SK-N-SH (cell line): ENCODE measurements at regions not wholly inside any gene's neighbourhood (a gene's known extent, or its start where the extent isn't known, plus 50 kb on each side); places are given as distances from the start of the nearest gene placed in this dataset.

Source experiments
- CTCF ChIA-PET: fragments of 300-600, 350-600 bp; formaldehyde crosslinking; extraction: SDS; loops from one replicate; lab custom pipeline; 2021; lab: Yijun Ruan, JAX
- POLR2A ChIA-PET: fragments of 350-600 bp; sonication (Branson Sonifier 250); formaldehyde crosslinking; extraction: SDS; loops from one replicate; lab custom pipeline; 2020; ENCODE audit warnings: antibody characterized with exemption, inconsistent platforms; lab: Yijun Ruan, JAX
- DNase-seq: peaks from one replicate; pipeline ENCODE4 v3.0.0; 2012
- H2AFZ ChIP-seq: fragments of 200-600 bp; sonication (generic); 2 replicates; pipeline ENCODE4 v1.8.1; 2016; ENCODE audit warnings: antibody characterized with exemption, mild to moderate bottlenecking, low read depth
- H3F3A ChIP-seq: fragments of 200-600 bp; sonication (generic); replicated peaks from 2 replicates; pipeline ENCODE3; 2016; ENCODE audit warnings: antibody characterized with exemption, mild to moderate bottlenecking; ENCODE audit not compliant: insufficient read depth
- H3K27ac ChIP-seq, 2 experiments: fragments of 200-500 bp in 1 of 2; fragments of 200-600 bp in 1 of 2; sonication (Bioruptor generic) in 1 of 2; sonication (generic), shearing (Covaris generic) in 1 of 2; 2 replicates each; pipeline versions ENCODE4 v1.5.1 to v1.6.1; 2014 to 2016; ENCODE audit warnings: low read depth in 2 of 2, inconsistent platforms in 1 of 2, low read length in 1 of 2, mild to moderate bottlenecking in 1 of 2, mixed read lengths in 1 of 2
- H3K27me3 ChIP-seq: fragments of 200-600 bp; sonication (generic), shearing (Covaris generic); 2 replicates; pipeline ENCODE4 v1.6.1; 2016; ENCODE audit warnings: mixed run types; ENCODE audit not compliant: insufficient read depth
- H3K36me3 ChIP-seq, 2 experiments: fragments of 200-500 bp in 1 of 2; fragments of 200-600 bp in 1 of 2; sonication (Bioruptor generic) in 1 of 2; sonication (generic) in 1 of 2; replicated peaks in 1 of 2; 2 replicates each; pipeline versions ENCODE3 to v1.5.1; 2014 to 2016; ENCODE audit warnings: low read length in 1 of 2, mild to moderate bottlenecking in 1 of 2; ENCODE audit not compliant: insufficient read depth in 2 of 2, control insufficient read depth in 1 of 2
- H3K4me1 ChIP-seq, 2 experiments: fragments of 200-500 bp in 1 of 2; fragments of 200-600 bp in 1 of 2; sonication (Bioruptor generic) in 1 of 2; sonication (generic), shearing (Covaris generic) in 1 of 2; 2 replicates each; pipeline versions ENCODE4 v1.5.1 to v1.6.1; 2014 to 2016; ENCODE audit warnings: low read depth in 1 of 2, low read length in 1 of 2, mixed run types in 1 of 2; ENCODE audit not compliant: insufficient read depth in 2 of 2, control insufficient read depth in 1 of 2
- H3K4me2 ChIP-seq: fragments of 200-600 bp; sonication (generic), shearing (Covaris generic); 2 replicates; pipeline ENCODE4 v1.6.1; 2017; ENCODE audit warnings: mixed run types
- H3K4me3 ChIP-seq, 2 experiments: fragments of 200-500 bp in 1 of 2; fragments of 200-600 bp in 1 of 2; sonication (Bioruptor generic) in 1 of 2; sonication (generic), shearing (Covaris generic) in 1 of 2; 2 replicates each; pipeline versions ENCODE4 v1.5.1 to v1.8.1; 2014 to 2016; ENCODE audit warnings: low read depth in 2 of 2, inconsistent platforms in 1 of 2, low read length in 1 of 2, mild to moderate bottlenecking in 1 of 2, mixed read lengths in 1 of 2, moderate library complexity in 1 of 2
- H3K79me2 ChIP-seq: fragments of 200-600 bp; sonication (generic); 2 replicates; pipeline ENCODE4 v1.8.1; 2017; ENCODE audit warnings: mild to moderate bottlenecking; ENCODE audit not compliant: insufficient read depth
- H3K9ac ChIP-seq: fragments of 200-600 bp; sonication (generic); 2 replicates; pipeline ENCODE4 v1.6.1; 2017; ENCODE audit warnings: mixed run types
- H3K9me2 ChIP-seq: fragments of 200-600 bp; sonication (generic); 2 replicates; pipeline ENCODE4 v1.6.1; 2017; ENCODE audit warnings: mixed run types
- H3K9me3 ChIP-seq: fragments of 200-600 bp; sonication (generic); 2 replicates; pipeline ENCODE4 v1.6.1; 2017; ENCODE audit warnings: mixed run types, mild to moderate bottlenecking, moderate library complexity
- H4K20me1 ChIP-seq: fragments of 200-600 bp; sonication (generic); 2 replicates; pipeline ENCODE4 v1.6.1; 2017; ENCODE audit warnings: mild to moderate bottlenecking, mixed run types; ENCODE audit not compliant: insufficient read depth
- CHD2 ChIP-seq: fragments of 150-350 bp; IDR thresholded peaks from 2 replicates; pipeline ENCODE4 v1.6.1; 2018; ENCODE audit warnings: low read length; ENCODE audit not compliant: partially characterized antibody
- ELF1 ChIP-seq: IDR thresholded peaks from 2 replicates; pipeline ENCODE4 v1.4.0; 2012
- EP300 ChIP-seq, 2 experiments: IDR thresholded peaks; 2 replicates each; pipeline versions ENCODE4 v1.4.0 to v1.6.1; 2012; ENCODE audit warnings: borderline replicate concordance in 1 of 2, low read depth in 1 of 2, low read length in 1 of 2
- EZH2phosphoT487 ChIP-seq: fragments of 200-600 bp; sonication (generic); IDR thresholded peaks from 2 replicates; pipeline ENCODE4 v1.6.1; 2017; ENCODE audit warnings: low read depth, mixed run types, mild to moderate bottlenecking, antibody characterized with exemption, moderate library complexity, borderline replicate concordance
- FOXJ3 ChIP-seq: sonication (generic); formaldehyde crosslinking; IDR thresholded peaks from 2 replicates; pipeline ENCODE4 v1.5.1; 2020; ENCODE audit warnings: mild to moderate bottlenecking, missing genetic modification reagents
- FOXM1 ChIP-seq: IDR thresholded peaks from 2 replicates; pipeline ENCODE4 v1.4.0; 2012; ENCODE audit warnings: low read depth, mild to moderate bottlenecking
- GABPA ChIP-seq: IDR thresholded peaks from 2 replicates; pipeline ENCODE4 v1.4.0; 2012; ENCODE audit warnings: low read depth, mild to moderate bottlenecking
- GATA2 ChIP-seq: sonication (generic); formaldehyde crosslinking; IDR thresholded peaks from 2 replicates; pipeline ENCODE4 v1.5.0; 2020; ENCODE audit warnings: mild to moderate bottlenecking, missing genetic modification reagents
- JUND ChIP-seq: IDR thresholded peaks from 2 replicates; pipeline ENCODE4 v1.4.0; 2012
- MXI1 ChIP-seq: IDR thresholded peaks from 2 replicates; pipeline ENCODE4 v1.6.1; 2012; ENCODE audit warnings: mild to moderate bottlenecking, low read depth, low read length, improper control_type of control experiment
- NRF1 ChIP-seq: IDR thresholded peaks from 2 replicates; pipeline ENCODE4 v1.6.1; 2012; ENCODE audit warnings: low read depth, mild to moderate bottlenecking, low read length
- POLR2AphosphoS5 ChIP-seq: IDR thresholded peaks from 2 replicates; pipeline ENCODE4 v1.6.1; 2012; ENCODE audit warnings: low read depth, low read length
- RAD21 ChIP-seq: IDR thresholded peaks from 2 replicates; pipeline ENCODE4 v1.6.1; 2012; ENCODE audit warnings: mild to moderate bottlenecking, low read length
- RCOR1 ChIP-seq: fragments of 150-350 bp; IDR thresholded peaks from 2 replicates; pipeline ENCODE4 v1.6.1; 2017; ENCODE audit warnings: antibody characterized with exemption, low read length
- REST ChIP-seq: IDR thresholded peaks from 2 replicates; pipeline ENCODE4 v1.6.1; 2012; ENCODE audit warnings: mild to moderate bottlenecking, low read depth, low read length, moderate library complexity
- RFX5 ChIP-seq: IDR thresholded peaks from 2 replicates; pipeline ENCODE4 v1.6.1; 2012; ENCODE audit warnings: mild to moderate bottlenecking, improper control_type of control experiment, low read length
- RXRA ChIP-seq: IDR thresholded peaks from 2 replicates; pipeline ENCODE4 v1.4.0; 2012; ENCODE audit warnings: low read depth, mild to moderate bottlenecking, borderline replicate concordance
- SIN3A ChIP-seq: IDR thresholded peaks from 2 replicates; pipeline ENCODE4 v1.6.1; 2012; ENCODE audit warnings: low read depth, mild to moderate bottlenecking, low read length, moderate library complexity, borderline replicate concordance
- TAF1 ChIP-seq: IDR thresholded peaks from 2 replicates; pipeline ENCODE4 v1.6.1; 2012; ENCODE audit warnings: low read depth, mild to moderate bottlenecking, low read length, moderate library complexity, borderline replicate concordance
- TCF12 ChIP-seq: IDR thresholded peaks from 2 replicates; pipeline ENCODE4 v1.4.0; 2012
- TEAD4 ChIP-seq: IDR thresholded peaks from 2 replicates; pipeline ENCODE4 v1.4.0; 2012; ENCODE audit warnings: mild to moderate bottlenecking, borderline replicate concordance; ENCODE audit not compliant: insufficient read depth
- USF2 ChIP-seq: fragments of 150-350 bp; IDR thresholded peaks from 2 replicates; pipeline ENCODE4 v1.6.1; 2017; ENCODE audit warnings: antibody characterized with exemption, low read length, low read depth, borderline replicate concordance
- YY1 ChIP-seq: IDR thresholded peaks from 2 replicates; pipeline ENCODE4 v1.4.0; 2012; ENCODE audit warnings: low read depth, mild to moderate bottlenecking
- WGBS: methylation state at CpG from one replicate; pipeline ENCODE4 v1.1.6; 2017; ENCODE audit warnings: low lambda C conversion rate; 5-methylcytosine and 5-hydroxymethylcytosine counted together

- CTCF ChIA-PET: no interaction called here
- no peak overlapping the region for H3K27ac ChIP-seq
These were observed 317.2 kb downstream of the DHX15 start for GRCh38 chr4:24266951-24267722.

GRCh38 chr4:24265989-24266388 lies 318.4 kb downstream of the DHX15 start:
- Histone ChIP-seq H3K4me1 (no peaks in the 10 kb centered on the region), H3K4me3 (no peak overlapping the region), H3K9me2 (no peaks in the 10 kb centered on the region), H3K36me3 (no peaks in the 10 kb centered on the region), H3K27me3 (no peaks in the 10 kb centered on the region; the same call in 1 of the 2 replicates), H3K9ac (no peak overlapping the region), H4K20me1 (no peaks in the 10 kb centered on the region), H3K27ac (no peak overlapping the region), H3K4me2 (no peak overlapping the region), H2AFZ (no peak overlapping the region), H3K9me3 (no peaks in the 10 kb centered on the region), H3K79me2 (no peaks in the 10 kb centered on the region), H3F3A (no peaks in the 10 kb centered on the region)
- POLR2A ChIA-PET: no interaction called here
- WGBS: 20% methylated on average over 6 of the region's 7 CpGs
- CTCF ChIA-PET: no interaction called here
- no peak for DNase-seq
- no peak for TF ChIP-seq RCOR1
- TF ChIP-seq TCF12: no peak
- TF ChIP-seq CHD2: no peak
- no peak for TF ChIP-seq JUND
- TF ChIP-seq RAD21: no peak
- TF ChIP-seq RXRA: no peak
- TF ChIP-seq ELF1: no peak
- TF ChIP-seq TEAD4: no peak
- TF ChIP-seq TAF1: no peak
- TF ChIP-seq EZH2phosphoT487: no peak
- TF ChIP-seq USF2: no peak
- no peak for TF ChIP-seq EP300 (IDR thresholded peaks at IDR 0.05; ENCODE audit: borderline replicate concordance in 1 of 2, low read depth in 1 of 2, low read length in 1 of 2)
- TF ChIP-seq MXI1: no peak
- TF ChIP-seq FOXM1: no peak
- no peak for TF ChIP-seq POLR2AphosphoS5
- TF ChIP-seq GABPA: no peak
- no peak for TF ChIP-seq RFX5
- no peak for TF ChIP-seq NRF1

More at GRCh38 chr4:24266951-24267722, 317.2 kb downstream of the DHX15 start:
- Histone ChIP-seq H4K20me1 (no peaks in the 10 kb centered on the region), H3K27me3 (no peaks in the 10 kb centered on the region; the same call in 1 of the 2 replicates), H3K4me2 (no peak overlapping the region), H3K4me1 (no peaks in the 10 kb centered on the region), H3K79me2 (no peaks in the 10 kb centered on the region), H2AFZ (no peak overlapping the region), H3F3A (no peaks in the 10 kb centered on the region), H3K9me2 (no peaks in the 10 kb centered on the region)
- POLR2A ChIA-PET: no interaction called here
- DNase-seq: no peak
- WGBS: 7% methylated on average over 4 of the region's 4 CpGs
- TF ChIP-seq FOXJ3 (CRISPR knock-in tag) (no peak), SIN3A (no peak), GATA2 (CRISPR knock-in tag) (no peak), ELF1 (no peak), TCF12 (no peak), YY1 (no peak), RFX5 (no peak), RCOR1 (no peak), REST (no peak)
- TF ChIP-seq, all 33 proteins: peak for 0
- Histone ChIP-seq H3K4me3 (no peak overlapping the region), H3K9me3 (no peaks in the 10 kb centered on the region), H3K9ac (no peak overlapping the region), H3K36me3 (no peaks in the 10 kb centered on the region)
